ENCODE measurements at regions not wholly inside any gene's neighbourhood (a gene's known extent, or its start where the extent isn't known, plus 50 kb on each side); places are given as distances from the start of the nearest gene placed in this dataset.
A peak's percentile ranks its signal among the peaks of the same experiment; 100 is the strongest.

- Histone ChIP-seq H3K9me3 (no peaks in the 10 kb centered on the region), H3K27ac (no peak overlapping the region), H3K27me3 (no peaks in the 10 kb centered on the region), H3K4me3 (no peak overlapping the region), H3K36me3 (no peaks in the 10 kb centered on the region), H3K4me1 (peaks cover 0 to 6% (median 0%) of the 10 kb centered on the region in 4 donors)
- WGBS, 2 donors: 82% methylated on average over 4 of the region's 4 CpGs
- DNase-seq (ENCODE audit: low spot score in 2 of 2): no peak
- TF ChIP-seq POLR2A (IDR thresholded peaks at IDR 0.05) (no peak), CTCF (IDR thresholded peaks at IDR 0.05) (no peak), EP300 (IDR thresholded peaks at IDR 0.05) (no peak)
These were observed 165.8 kb upstream of the SLC24A5 start for GRCh38 chr15:47955021-47955420.

- H3K36me3 ChIP-seq: no peaks in the 10 kb centered on the region
- no peaks in the 10 kb centered on the region for H3K4me1 ChIP-seq
- 75 to 76% methylated on average over 5 of the region's 5 CpGs for WGBS, 2 donors
- H3K4me3 ChIP-seq: no peak overlapping the region
- no peak overlapping the region for H3K27ac ChIP-seq
- no peaks in the 10 kb centered on the region for H3K27me3 ChIP-seq
- no peaks in the 10 kb centered on the region for H3K9me3 ChIP-seq
- TF ChIP-seq EP300 (IDR thresholded peaks at IDR 0.05) (no peak), POLR2A (IDR thresholded peaks at IDR 0.05) (no peak), CTCF (IDR thresholded peaks at IDR 0.05) (no peak)
- no peak for DNase-seq (ENCODE audit: low spot score in 2 of 2)
These were observed 161.0 kb upstream of the SLC24A5 start for GRCh38 chr15:47959617-47960413.

- H3K9me3 ChIP-seq: no peaks in the 10 kb centered on the region
- no peak for DNase-seq (ENCODE audit: low spot score in 2 of 2)
- no peaks in the 10 kb centered on the region for H3K27me3 ChIP-seq
- TF ChIP-seq EP300 (IDR thresholded peaks at IDR 0.05) (no peak), CTCF (IDR thresholded peaks at IDR 0.05) (no peak), POLR2A (IDR thresholded peaks at IDR 0.05) (no peak)
- no peaks in the 10 kb centered on the region for H3K36me3 ChIP-seq
- WGBS, 2 donors: 69 to 75% methylated on average over 9 of the region's 9 CpGs
- no peaks in the 10 kb centered on the region for H3K4me1 ChIP-seq
- H3K27ac ChIP-seq: no peak overlapping the region
- peak overlapping the region in 1 of 4 donors; percentile 0 for H3K4me3 ChIP-seq
These were observed 159.2 kb upstream of the SLC24A5 start for GRCh38 chr15:47961401-47962090.

- Histone ChIP-seq H3K27me3 (no peaks in the 10 kb centered on the region), H3K4me3 (no peak overlapping the region), H3K4me1 (no peaks in the 10 kb centered on the region), H3K27ac (no peak overlapping the region), H3K36me3 (no peaks in the 10 kb centered on the region), H3K9me3 (no peaks in the 10 kb centered on the region)
- whole genome bisulfite sequencing, 2 donors: 76 to 85% methylated on average over 4 of the region's 4 CpGs
- DNase-seq (ENCODE audit: low spot score in 2 of 2): no peak
- no peak for TF ChIP-seq EP300 (IDR thresholded peaks at IDR 0.05)
- TF ChIP-seq POLR2A (IDR thresholded peaks at IDR 0.05): no peak
- TF ChIP-seq CTCF (IDR thresholded peaks at IDR 0.05): no peak
These were observed 157.5 kb upstream of the SLC24A5 start for GRCh38 chr15:47963265-47963664.

GRCh38 chr15:47964229-47964628, 156.6 kb upstream of the SLC24A5 start:
- H3K9me3 ChIP-seq: no peaks in the 10 kb centered on the region
- 79 to 80% methylated on average over 2 of the region's 2 CpGs for WGBS, 2 donors
- DNase-seq (ENCODE audit: low spot score in 2 of 2): no peak
- H3K27me3 ChIP-seq: no peaks in the 10 kb centered on the region
- H3K36me3 ChIP-seq: no peaks in the 10 kb centered on the region
- H3K4me1 ChIP-seq: no peaks in the 10 kb centered on the region
- no peak overlapping the region for H3K27ac ChIP-seq
- no peak overlapping the region for H3K4me3 ChIP-seq
- TF ChIP-seq POLR2A (IDR thresholded peaks at IDR 0.05): no peak
- no peak for TF ChIP-seq EP300 (IDR thresholded peaks at IDR 0.05)
- no peak for TF ChIP-seq CTCF (IDR thresholded peaks at IDR 0.05)
